CD14-positive monocyte (primary cell): ENCODE measurements at regions not wholly inside any gene's neighbourhood (a gene's known extent, or its start where the extent isn't known, plus 50 kb on each side); places are given as distances from the start of the nearest gene placed in this dataset.

Experiments used
- DNase-seq, 3 donors: peaks; one replicate each; pipeline ENCODE4 v3.0.0-alpha.2; 2011 to 2022
- H2AFZ ChIP-seq: 2 replicates; pipeline ENCODE4 v1.6.0; 2012; ENCODE audit warnings: mild to moderate bottlenecking, low read depth, low read length, inconsistent platforms; ENCODE audit not compliant: insufficient read depth, poor library complexity, severe bottlenecking
- H3K27ac ChIP-seq, 2 donors: 1 replicate in 1 of 2; 2 replicates in 1 of 2; pipeline ENCODE4 v1.5.1; 2012 to 2013; ENCODE audit warnings: low read length in 2 of 2, control low read depth in 1 of 2, inconsistent platforms in 1 of 2, low read depth in 1 of 2, mild to moderate bottlenecking in 1 of 2
- H3K27me3 ChIP-seq, 2 donors: one replicate each; pipeline versions ENCODE4 v1.6.0 to v1.6.1; 2011 to 2013; ENCODE audit warnings: low read length in 2 of 2; ENCODE audit not compliant: control insufficient read depth in 2 of 2, insufficient read depth in 2 of 2
- H3K36me3 ChIP-seq, 2 donors: replicated peaks in 1 of 2; 1 replicate in 1 of 2; 2 replicates in 1 of 2; pipeline versions ENCODE4 v1.5.1 to v1.6.1; 2012 to 2013; ENCODE audit warnings: low read length in 2 of 2, control low read depth in 1 of 2, inconsistent platforms in 1 of 2, mild to moderate bottlenecking in 1 of 2; ENCODE audit not compliant: insufficient read depth in 2 of 2, control insufficient read depth in 1 of 2
- H3K4me1 ChIP-seq, 2 donors: 1 replicate in 1 of 2; 2 replicates in 1 of 2; pipeline versions ENCODE4 v1.5.1 to v1.6.1; 2012 to 2013; ENCODE audit warnings: low read length in 2 of 2, control low read depth in 1 of 2, inconsistent platforms in 1 of 2, mild to moderate bottlenecking in 1 of 2, moderate library complexity in 1 of 2; ENCODE audit not compliant: insufficient read depth in 2 of 2, control insufficient read depth in 1 of 2
- H3K4me2 ChIP-seq: replicated peaks from 2 replicates; pipeline ENCODE3; 2012; ENCODE audit warnings: low read length, moderate library complexity, mild to moderate bottlenecking; ENCODE audit not compliant: poor library complexity, severe bottlenecking; ENCODE audit errors: extremely low read depth
- H3K4me3 ChIP-seq, 3 experiments: fragments of 200-600 bp in 1 of 3; sonication (generic) in 1 of 3; replicated peaks in 1 of 3; 1 replicate in 2 of 3; 2 replicates in 1 of 3; pipeline ENCODE4 v1.5.1; 2011 to 2013; ENCODE audit warnings: low read length in 3 of 3, mild to moderate bottlenecking in 3 of 3, control low read depth in 2 of 3, low read depth in 2 of 3, inconsistent platforms in 1 of 3, moderate library complexity in 1 of 3
- H3K79me2 ChIP-seq: 2 replicates; pipeline ENCODE4 v1.6.0; 2012; ENCODE audit warnings: mild to moderate bottlenecking, control low read depth, inconsistent platforms, low read length, moderate library complexity; ENCODE audit not compliant: insufficient read depth
- H3K9ac ChIP-seq: 2 replicates; pipeline ENCODE4 v1.6.0; 2017; ENCODE audit warnings: low read length, mild to moderate bottlenecking; ENCODE audit not compliant: insufficient read depth, poor library complexity, severe bottlenecking
- H3K9me3 ChIP-seq, 2 donors: replicated peaks in 1 of 2; 1 replicate in 1 of 2; 2 replicates in 1 of 2; pipeline versions ENCODE4 v1.5.1 to v1.6.1; 2012 to 2013; ENCODE audit warnings: low read length in 2 of 2, control low read depth in 1 of 2; ENCODE audit not compliant: control insufficient read depth in 1 of 2, insufficient read depth in 1 of 2
- H4K20me1 ChIP-seq: 2 replicates; pipeline ENCODE4 v1.6.0; 2012; ENCODE audit warnings: mild to moderate bottlenecking, low read length, control low read depth, moderate library complexity; ENCODE audit not compliant: insufficient read depth
- H3K27ac Mint-ChIP-seq, 7 donors: one replicate each; pipeline ENCODE4 v1.8.0; 2020; ENCODE audit warnings: mild to moderate bottlenecking in 7 of 7, mixed read lengths in 7 of 7, moderate library complexity in 6 of 7, inconsistent platforms in 2 of 7
- H3K27me3 Mint-ChIP-seq, 3 donors: one replicate each; pipeline ENCODE4 v1.8.0; 2021 to 2022; ENCODE audit warnings: low read depth in 3 of 3, mild to moderate bottlenecking in 3 of 3, mixed read lengths in 3 of 3, moderate library complexity in 3 of 3, inconsistent platforms in 1 of 3
- H3K36me3 Mint-ChIP-seq, 2 donors: one replicate each; pipeline ENCODE4 v1.8.0; 2020; ENCODE audit warnings: mixed read lengths in 2 of 2, inconsistent platforms in 1 of 2, mild to moderate bottlenecking in 1 of 2
- H3K4me1 Mint-ChIP-seq: one replicate; pipeline ENCODE4 v1.8.0; 2020; ENCODE audit warnings: mild to moderate bottlenecking, mixed read lengths
- H3K4me3 Mint-ChIP-seq, 2 donors: one replicate each; pipeline ENCODE4 v1.8.0; 2020; ENCODE audit warnings: mild to moderate bottlenecking in 2 of 2, mixed read lengths in 2 of 2, moderate library complexity in 1 of 2
- H3K9me3 Mint-ChIP-seq, 7 donors: one replicate each; pipeline ENCODE4 v1.8.0; 2020 to 2022; ENCODE audit warnings: mixed read lengths in 7 of 7, mild to moderate bottlenecking in 6 of 7, moderate library complexity in 6 of 7, inconsistent platforms in 2 of 7
- WGBS: methylation state at CpG from one replicate; pipeline ENCODE4 v1.1.5; 2013; ENCODE audit warnings: missing lambda C conversion rate; ENCODE audit not compliant: insufficient coverage; 5-methylcytosine and 5-hydroxymethylcytosine counted together
- intact Hi-C, 2 donors: fragments of 100-400 bp; cut with micrococcal nuclease; formaldehyde crosslinking; loops; one replicate each; pipeline versions ENCODE4 v1.15.0 to v1.15.1; 2023
- TF ChIP-seq, protein P1 (sequence below): fragments of 200-600 bp; IDR thresholded peaks from one replicate; pipeline ENCODE4 v1.8.0; 2022; ENCODE audit warnings: antibody characterized with exemption, mild to moderate bottlenecking

DNA sequence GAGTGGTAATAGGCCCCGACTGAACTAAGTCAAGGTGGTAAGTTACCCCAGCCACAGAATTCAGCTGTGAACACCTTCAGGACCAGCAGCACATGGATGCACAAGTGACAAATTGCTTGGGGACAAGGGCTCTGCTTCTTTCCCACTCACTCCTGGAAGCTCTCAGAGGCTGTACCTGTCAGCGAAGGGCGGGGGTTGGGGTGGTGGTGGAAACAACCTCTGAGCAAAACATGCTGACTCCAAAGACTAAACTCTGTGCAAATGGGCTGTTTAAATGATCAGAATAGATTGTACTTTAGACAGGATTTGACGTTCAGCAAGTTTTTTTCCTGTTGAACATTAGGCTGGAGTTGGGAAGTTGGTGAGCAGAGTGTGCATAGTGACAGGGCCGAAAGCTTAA lies 544.5 kb upstream of the ZNF608 start:
- Histone ChIP-seq H3K4me1 (no peaks in the 10 kb centered on the region), H3K27me3 (no peaks in the 10 kb centered on the region), H2AFZ (no peak overlapping the region), H3K27ac (no peak overlapping the region), H3K36me3 (no peaks in the 10 kb centered on the region), H3K9ac (no peak overlapping the region), H3K4me2 (no peak overlapping the region), H4K20me1 (no peaks in the 10 kb centered on the region), H3K4me3 (no peak overlapping the region), H3K79me2 (no peaks in the 10 kb centered on the region), H3K9me3 (no peaks in the 10 kb centered on the region)
- H3K9me3 Mint-ChIP-seq: peaks cover 0 to 3% (median 0%) of the 10 kb centered on the region in 7 donors
- no peak overlapping the region for H3K4me3 Mint-ChIP-seq
- H3K27ac Mint-ChIP-seq: no peak overlapping the region
- no peak for DNase-seq
- intact Hi-C loops: no loop called here
- TF ChIP-seq, protein P1, sequence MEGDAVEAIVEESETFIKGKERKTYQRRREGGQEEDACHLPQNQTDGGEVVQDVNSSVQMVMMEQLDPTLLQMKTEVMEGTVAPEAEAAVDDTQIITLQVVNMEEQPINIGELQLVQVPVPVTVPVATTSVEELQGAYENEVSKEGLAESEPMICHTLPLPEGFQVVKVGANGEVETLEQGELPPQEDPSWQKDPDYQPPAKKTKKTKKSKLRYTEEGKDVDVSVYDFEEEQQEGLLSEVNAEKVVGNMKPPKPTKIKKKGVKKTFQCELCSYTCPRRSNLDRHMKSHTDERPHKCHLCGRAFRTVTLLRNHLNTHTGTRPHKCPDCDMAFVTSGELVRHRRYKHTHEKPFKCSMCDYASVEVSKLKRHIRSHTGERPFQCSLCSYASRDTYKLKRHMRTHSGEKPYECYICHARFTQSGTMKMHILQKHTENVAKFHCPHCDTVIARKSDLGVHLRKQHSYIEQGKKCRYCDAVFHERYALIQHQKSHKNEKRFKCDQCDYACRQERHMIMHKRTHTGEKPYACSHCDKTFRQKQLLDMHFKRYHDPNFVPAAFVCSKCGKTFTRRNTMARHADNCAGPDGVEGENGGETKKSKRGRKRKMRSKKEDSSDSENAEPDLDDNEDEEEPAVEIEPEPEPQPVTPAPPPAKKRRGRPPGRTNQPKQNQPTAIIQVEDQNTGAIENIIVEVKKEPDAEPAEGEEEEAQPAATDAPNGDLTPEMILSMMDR: no peak
- no peaks in the 10 kb centered on the region for H3K27me3 Mint-ChIP-seq
- WGBS: 80% methylated on average over 1 of the region's 5 CpGs
- H3K4me1 Mint-ChIP-seq: no peaks in the 10 kb centered on the region
- H3K36me3 Mint-ChIP-seq: no peaks in the 10 kb centered on the region

DNA sequence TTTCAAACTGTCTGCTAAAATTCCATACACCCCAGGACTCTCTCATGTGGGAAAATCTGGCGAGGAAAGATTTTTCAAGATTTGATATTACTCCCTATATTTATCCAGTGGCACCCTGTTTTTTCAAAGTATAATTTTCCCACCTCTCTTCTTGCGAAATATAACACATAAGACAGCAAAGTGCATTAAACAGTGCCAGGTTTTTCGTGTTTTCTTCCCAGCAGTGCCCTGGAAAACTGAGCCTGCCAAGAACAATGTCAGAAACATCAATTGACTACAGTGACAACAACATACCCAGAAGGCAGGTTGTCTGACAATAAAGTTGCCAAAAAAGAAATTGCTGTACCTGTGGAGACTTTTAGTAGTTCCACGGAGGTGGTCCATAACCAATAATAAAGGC lies 545.0 kb upstream of the ZNF608 start:
- H3K9me3 ChIP-seq: no peaks in the 10 kb centered on the region
- H3K79me2 ChIP-seq: no peaks in the 10 kb centered on the region
- H3K4me3 ChIP-seq: no peak overlapping the region
- H3K36me3 ChIP-seq: no peaks in the 10 kb centered on the region
- TF ChIP-seq, protein P1: no peak
- H2AFZ ChIP-seq: no peak overlapping the region
- Mint-ChIP-seq H3K9me3 (peaks cover 0 to 3% (median 0%) of the 10 kb centered on the region in 7 donors), H3K4me3 (no peak overlapping the region), H3K27ac (no peak overlapping the region), H3K4me1 (no peaks in the 10 kb centered on the region), H3K36me3 (no peaks in the 10 kb centered on the region), H3K27me3 (no peaks in the 10 kb centered on the region)
- WGBS: 93% methylated on average over 3 of the region's 4 CpGs
- DNase-seq: no peak
- H3K4me2 ChIP-seq: no peak overlapping the region
- no peaks in the 10 kb centered on the region for H4K20me1 ChIP-seq
- no peak overlapping the region for H3K9ac ChIP-seq
- H3K27ac ChIP-seq: no peak overlapping the region
- no peaks in the 10 kb centered on the region for H3K4me1 ChIP-seq
- intact Hi-C loops: no loop called here
- H3K27me3 ChIP-seq: no peaks in the 10 kb centered on the region
